Activated T-cell treated with anti-CD3 and anti-CD28 coated beads, Interleukin-2, amount 50 U/mL, for 72 hours (primary cell): ENCODE measurements at regions not wholly inside any gene's neighbourhood (a gene's known extent, or its start where the extent isn't known, plus 50 kb on each side); places are given as distances from the start of the nearest gene placed in this dataset.
"Not testable (repeated sequence)": the region's sequence is repeated elsewhere in the genome, so short reads cannot be mapped to it uniquely, and the experiment has no call there.

Source experiments
- ATAC-seq, 2 donors: fragments of 150-1000 bp; cut with Tn5 transposase; replicated peaks in 1 of 2; 2 replicates each; pipeline ENCODE4 v1.10.0; 2021; ENCODE audit warnings: moderate library complexity in 2 of 2, mild to moderate bottlenecking in 1 of 2
- DNase-seq, 2 donors: peaks; one replicate each; pipeline ENCODE4 v3.0.0; 2021 to 2022; ENCODE audit warnings: mixed read lengths in 1 of 2
- H3K27ac Mint-ChIP-seq: one replicate; pipeline ENCODE4 v1.8.0; 2022; ENCODE audit warnings: mild to moderate bottlenecking, moderate library complexity, mixed read lengths
- H3K27me3 Mint-ChIP-seq: one replicate; pipeline ENCODE4 v1.8.0; 2022; ENCODE audit warnings: low read depth, mixed read lengths
- H3K36me3 Mint-ChIP-seq, 2 donors: one replicate each; pipeline ENCODE4 v1.8.0; 2022; ENCODE audit warnings: mixed read lengths in 2 of 2, mild to moderate bottlenecking in 1 of 2; ENCODE audit not compliant: insufficient read depth in 2 of 2
- H3K4me1 Mint-ChIP-seq: one replicate; pipeline ENCODE4 v1.8.0; 2022; ENCODE audit warnings: low read depth, mixed read lengths
- H3K4me3 Mint-ChIP-seq, 2 donors: one replicate each; pipeline ENCODE4 v1.8.0; 2022; ENCODE audit warnings: mild to moderate bottlenecking in 2 of 2, mixed read lengths in 2 of 2, moderate library complexity in 2 of 2
- H3K9me3 Mint-ChIP-seq, 2 donors: one replicate each; pipeline ENCODE4 v1.8.0; 2022; ENCODE audit warnings: mixed read lengths in 2 of 2

DNA sequence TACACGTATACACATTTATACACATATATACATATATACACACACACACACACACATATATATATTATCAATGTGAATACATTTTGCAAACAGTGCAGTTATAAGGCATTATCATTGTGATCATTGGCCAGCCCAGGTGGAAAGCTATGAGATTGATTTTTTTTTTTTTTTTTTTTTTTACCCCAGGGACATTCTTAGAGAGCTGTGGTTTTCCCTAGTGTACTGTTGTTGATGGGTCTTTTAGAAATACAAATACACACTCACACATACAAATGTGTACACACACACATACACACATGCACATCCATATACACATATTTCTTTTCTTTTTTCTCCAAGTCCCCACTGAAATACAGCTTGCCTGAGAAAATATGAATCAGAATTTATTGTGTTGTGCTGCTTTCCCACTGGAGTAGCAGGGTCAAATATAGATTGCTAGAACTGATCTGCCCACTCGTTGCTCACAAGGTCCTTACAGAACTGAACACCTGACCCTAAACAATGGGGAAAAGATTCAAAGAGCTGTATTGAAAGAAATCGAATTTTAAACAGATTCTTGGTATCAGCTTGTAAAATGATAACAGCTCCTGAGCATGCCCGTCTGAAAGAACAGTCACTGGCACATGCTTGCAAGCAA lies 325.6 kb downstream of the OMA1 start:
- Mint-ChIP-seq H3K9me3 (peaks cover 0 to 1% of the 10 kb centered on the region in 2 donors), H3K27ac (no peak overlapping the region), H3K4me1 (no peaks in the 10 kb centered on the region), H3K36me3 (no peaks in the 10 kb centered on the region), H3K27me3 (no peaks in the 10 kb centered on the region), H3K4me3 (no peak overlapping the region)
- no peak for ATAC-seq
- no peak for DNase-seq

GRCh38 chr1:58216169-58216568 lies 330.4 kb downstream of the OMA1 start:
- not testable (repeated sequence) for H3K27ac Mint-ChIP-seq, H3K36me3 Mint-ChIP-seq, H3K4me1 Mint-ChIP-seq, H3K9me3 Mint-ChIP-seq, H3K27me3 Mint-ChIP-seq, ATAC-seq, DNase-seq, H3K4me3 Mint-ChIP-seq

DNA sequence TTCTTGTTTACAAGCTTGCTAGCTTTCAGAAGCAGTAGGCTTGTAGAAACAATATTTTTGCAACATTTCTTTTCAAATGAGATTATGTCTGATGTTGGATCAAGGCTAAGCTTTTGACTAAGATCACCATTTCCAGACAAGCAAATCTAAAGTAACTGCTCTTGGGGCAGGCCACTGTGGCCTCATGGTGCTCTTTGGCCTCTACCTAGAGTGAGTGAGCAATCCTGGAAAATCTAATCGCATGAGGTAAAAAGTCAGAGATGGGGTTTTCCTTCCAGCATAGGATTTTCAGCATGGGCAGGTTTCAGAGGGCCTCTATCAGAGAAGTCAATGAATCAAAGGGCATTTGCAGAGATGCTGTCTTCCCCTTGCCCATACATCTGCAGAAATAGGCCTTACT lies 331.9 kb downstream of the OMA1 start:
- Mint-ChIP-seq H3K27ac (no peak overlapping the region), H3K36me3 (no peaks in the 10 kb centered on the region), H3K4me1 (no peaks in the 10 kb centered on the region), H3K4me3 (no peak overlapping the region), H3K9me3 (peaks cover 0 to 1% of the 10 kb centered on the region in 2 donors), H3K27me3 (no peaks in the 10 kb centered on the region)
- DNase-seq (no peak), ATAC-seq (no peak)

DNA sequence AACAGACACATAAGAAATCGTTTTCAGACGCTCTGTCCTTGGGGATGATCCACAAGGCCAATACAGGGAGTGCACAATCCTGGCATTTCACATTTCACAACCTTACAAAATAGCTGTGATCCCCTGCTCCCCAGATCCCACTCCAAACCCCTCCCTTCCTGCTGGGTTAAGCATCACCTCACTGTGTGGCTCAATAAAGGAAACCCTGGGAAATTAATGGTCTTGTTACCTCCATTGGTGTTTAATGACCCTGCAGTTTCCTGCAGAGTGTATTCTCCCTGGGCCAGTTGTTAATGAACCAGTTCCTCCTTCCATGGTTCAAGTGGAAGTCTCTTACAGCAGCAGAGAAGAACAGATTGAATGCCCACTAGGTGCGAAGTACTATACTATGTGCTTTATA lies 334.7 kb downstream of the OMA1 start:
- H3K27ac Mint-ChIP-seq: no peak overlapping the region
- no peaks in the 10 kb centered on the region for H3K27me3 Mint-ChIP-seq
- no peak for ATAC-seq
- H3K9me3 Mint-ChIP-seq: no peaks in the 10 kb centered on the region
- H3K4me1 Mint-ChIP-seq: no peaks in the 10 kb centered on the region
- no peaks in the 10 kb centered on the region for H3K36me3 Mint-ChIP-seq
- no peak overlapping the region for H3K4me3 Mint-ChIP-seq
- DNase-seq: no peak

- ATAC-seq (no peak), DNase-seq (no peak)
- H3K27me3 Mint-ChIP-seq: no peaks in the 10 kb centered on the region
- no peak overlapping the region for H3K27ac Mint-ChIP-seq
- no peaks in the 10 kb centered on the region for H3K4me1 Mint-ChIP-seq
- no peaks in the 10 kb centered on the region for H3K9me3 Mint-ChIP-seq
- H3K36me3 Mint-ChIP-seq: no peaks in the 10 kb centered on the region
- no peak overlapping the region for H3K4me3 Mint-ChIP-seq
These were observed 337.0 kb downstream of the OMA1 start for GRCh38 chr1:58209575-58209974.

DNA sequence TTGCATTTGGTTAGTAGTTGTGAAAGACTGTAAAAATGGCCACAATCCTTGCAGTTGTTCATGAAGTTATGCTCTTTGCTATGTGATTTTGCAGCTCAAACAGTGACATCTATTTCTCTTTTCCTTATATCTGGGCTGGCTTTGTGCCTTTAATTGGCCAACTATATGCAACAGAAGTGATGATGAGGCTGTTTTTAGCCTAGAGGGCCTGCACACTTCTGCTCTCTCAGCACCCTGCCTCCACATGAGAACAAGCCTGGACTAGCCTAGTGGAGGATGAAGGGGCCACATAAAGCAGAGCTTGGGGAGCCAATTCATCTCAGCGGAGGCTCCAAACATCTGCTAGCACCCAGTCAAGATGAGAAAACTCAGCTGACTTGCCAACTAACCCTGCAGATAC lies 339.8 kb downstream of the OMA1 start:
- Mint-ChIP-seq H3K36me3 (no peaks in the 10 kb centered on the region), H3K27me3 (no peaks in the 10 kb centered on the region)

GRCh38 chr1:58204284-58204683 lies 342.2 kb downstream of the OMA1 start:
- H3K9me3 Mint-ChIP-seq: no peaks in the 10 kb centered on the region
- no peak overlapping the region for H3K4me3 Mint-ChIP-seq
- H3K27me3 Mint-ChIP-seq: no peaks in the 10 kb centered on the region
- no peaks in the 10 kb centered on the region for H3K36me3 Mint-ChIP-seq
- H3K4me1 Mint-ChIP-seq: no peaks in the 10 kb centered on the region
- H3K27ac Mint-ChIP-seq: no peak overlapping the region
- DNase-seq (no peak), ATAC-seq (no peak)

More for the DNA sequence above, 339.8 kb downstream of the OMA1 start:
- H3K27ac Mint-ChIP-seq: no peak overlapping the region
- no peaks in the 10 kb centered on the region for H3K4me1 Mint-ChIP-seq
- DNase-seq (no peak), ATAC-seq (no peak)
- H3K9me3 Mint-ChIP-seq: no peaks in the 10 kb centered on the region
- H3K4me3 Mint-ChIP-seq: no peak overlapping the region

GRCh38 chr1:58201492-58202106 lies 344.9 kb downstream of the OMA1 start:
- Mint-ChIP-seq H3K36me3 (no peaks in the 10 kb centered on the region), H3K27ac (no peak overlapping the region), H3K27me3 (peaks cover 3% of the 10 kb centered on the region), H3K4me1 (no peaks in the 10 kb centered on the region), H3K9me3 (no peaks in the 10 kb centered on the region), H3K4me3 (no peak overlapping the region)
- DNase-seq (no peak), ATAC-seq (no peak)

GRCh38 chr1:58200437-58200836 lies 346.1 kb downstream of the OMA1 start:
- no peak for ATAC-seq
- Mint-ChIP-seq H3K4me1 (no peaks in the 10 kb centered on the region), H3K36me3 (no peaks in the 10 kb centered on the region), H3K9me3 (no peaks in the 10 kb centered on the region), H3K27ac (no peak overlapping the region), H3K27me3 (peaks cover 8% of the 10 kb centered on the region), H3K4me3 (no peak overlapping the region)
- no peak for DNase-seq

GRCh38 chr1:58197811-58198210 lies 348.7 kb downstream of the OMA1 start:
- Mint-ChIP-seq H3K4me3 (no peak overlapping the region), H3K9me3 (peaks cover 0 to 5% of the 10 kb centered on the region in 2 donors), H3K27ac (no peak overlapping the region), H3K4me1 (no peaks in the 10 kb centered on the region), H3K36me3 (no peaks in the 10 kb centered on the region), H3K27me3 (peaks cover 17% of the 10 kb centered on the region)
- ATAC-seq (no peak), DNase-seq (no peak)

DNA sequence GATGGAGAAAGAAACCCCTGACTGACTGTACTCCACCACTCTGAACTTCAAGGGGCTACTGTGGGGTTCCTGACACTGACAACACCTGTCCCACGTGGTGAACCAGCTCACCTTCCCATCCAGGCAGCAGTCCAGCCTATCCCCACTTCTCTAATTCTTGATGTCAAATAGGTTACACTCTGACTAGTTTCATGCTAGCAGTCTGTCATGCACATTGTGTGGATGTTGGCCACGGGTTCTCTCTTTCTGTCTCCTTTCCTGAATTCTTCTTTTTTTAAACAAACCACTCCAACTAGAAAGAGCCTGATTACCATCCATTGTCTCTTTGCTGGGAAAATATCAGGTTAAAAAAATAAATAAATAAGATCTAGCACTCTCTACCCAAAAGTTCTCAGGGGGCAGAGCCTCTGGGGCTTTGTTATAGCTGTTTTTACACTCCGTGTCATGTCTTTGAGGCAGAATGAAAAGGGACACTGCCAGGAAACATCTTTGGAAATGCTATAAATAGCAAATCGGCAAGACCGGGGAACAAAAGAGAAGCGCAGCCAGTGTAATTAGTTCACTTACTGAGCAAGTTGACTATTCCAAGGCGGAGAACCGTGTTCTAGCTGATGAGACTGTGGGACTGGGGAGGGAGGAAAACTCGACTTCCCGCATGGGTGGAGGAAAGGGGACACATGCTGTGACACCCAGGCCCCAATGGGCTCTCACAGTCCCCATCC lies 356.1 kb downstream of the OMA1 start:
- Mint-ChIP-seq H3K4me1 (no peaks in the 10 kb centered on the region), H3K27ac (no peak overlapping the region), H3K4me3 (no peak overlapping the region), H3K27me3 (peaks cover 8% of the 10 kb centered on the region), H3K9me3 (peaks cover 5% of the 10 kb centered on the region in 2 donors), H3K36me3 (no peaks in the 10 kb centered on the region)
- DNase-seq (no peak), ATAC-seq (no peak)

DNA sequence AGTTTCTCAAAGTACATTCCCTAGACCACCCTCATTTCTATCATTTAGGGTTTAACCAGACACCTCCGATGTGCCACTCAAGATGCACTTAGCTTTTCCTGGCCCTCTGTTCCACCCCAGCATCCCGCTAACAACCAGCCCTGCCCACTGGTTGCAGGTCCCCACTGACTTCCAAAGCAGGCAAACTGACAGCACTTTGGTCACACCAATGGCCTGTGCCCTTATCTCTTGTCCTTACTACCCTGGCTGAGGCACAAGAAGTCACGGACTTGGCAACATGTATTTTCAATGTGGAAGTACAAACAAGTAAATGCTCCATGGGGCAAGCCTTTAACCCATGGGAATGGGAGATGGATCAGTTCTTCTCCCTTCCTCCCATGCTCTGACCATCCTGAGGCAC lies 357.1 kb downstream of the OMA1 start:
- no peak for ATAC-seq
- H3K27ac Mint-ChIP-seq: no peak overlapping the region
- no peaks in the 10 kb centered on the region for H3K4me1 Mint-ChIP-seq
- no peak for DNase-seq
- H3K36me3 Mint-ChIP-seq: no peaks in the 10 kb centered on the region
- H3K4me3 Mint-ChIP-seq: no peak overlapping the region
- peaks cover under 1% of the 10 kb centered on the region for H3K27me3 Mint-ChIP-seq
- peaks cover 0 to 5% of the 10 kb centered on the region in 2 donors for H3K9me3 Mint-ChIP-seq

- DNase-seq: no peak
- ATAC-seq: no peak
- no peaks in the 10 kb centered on the region for H3K4me1 Mint-ChIP-seq
- peaks cover 0 to 2% of the 10 kb centered on the region in 2 donors for H3K36me3 Mint-ChIP-seq
- H3K9me3 Mint-ChIP-seq: peaks cover 0 to 12% of the 10 kb centered on the region in 2 donors
- H3K27me3 Mint-ChIP-seq: no peaks in the 10 kb centered on the region
- no peak overlapping the region for H3K27ac Mint-ChIP-seq
- H3K4me3 Mint-ChIP-seq: no peak overlapping the region
These were observed 363.2 kb downstream of the OMA1 start for GRCh38 chr1:58183286-58183685.
